HT1080 (cell line): ENCODE measurements at regions not wholly inside any gene's neighbourhood (a gene's known extent, or its start where the extent isn't known, plus 50 kb on each side); places are given as distances from the start of the nearest gene placed in this dataset.

Experiments
- DNase-seq: peaks from one replicate; pipeline ENCODE4 v3.0.0-alpha.2; 2015; ENCODE audit warnings: low read depth

GRCh38 chr3:103609472-103609871 is 1174.7 kb downstream of the ZPLD1 start:
- DNase-seq, result no peak

GRCh38 chr3:103613397-103614156 is 1178.8 kb downstream of the ZPLD1 start:
- DNase-seq, result no peak

- DNase-seq, result no peak
Observed at GRCh38 chr3:103614719-103615118, 1179.9 kb downstream of the ZPLD1 start.

- peak; percentile 44 for DNase-seq
Observed at GRCh38 chr3:103617961-103618360, 1183.1 kb downstream of the ZPLD1 start.

GRCh38 chr3:103624271-103624670 is 1189.5 kb downstream of the ZPLD1 start:
- DNase-seq, result no peak

- DNase-seq, result peak; percentile 65
Observed at GRCh38 chr3:103629391-103629790, 1194.6 kb downstream of the ZPLD1 start.

- peak; percentile 58 for DNase-seq
Observed at GRCh38 chr3:103644450-103644849, 1209.6 kb downstream of the ZPLD1 start.

- DNase-seq, result no peak
Observed at GRCh38 chr3:103653996-103654395, 1219.2 kb downstream of the ZPLD1 start.

GRCh38 chr3:103657756-103658155 is 1222.9 kb downstream of the ZPLD1 start:
- no peak for DNase-seq

- DNase-seq, result no peak
Observed at GRCh38 chr3:103660810-103661209, 1226.0 kb downstream of the ZPLD1 start.

- no peak for DNase-seq
Observed at GRCh38 chr3:103662591-103662990, 1227.8 kb downstream of the ZPLD1 start.

GRCh38 chr3:103672346-103672745 is 1237.5 kb downstream of the ZPLD1 start:
- no peak for DNase-seq

GRCh38 chr3:103684904-103685303 is 1250.1 kb downstream of the ZPLD1 start:
- DNase-seq, result no peak

GRCh38 chr3:103685939-103686338 is 1251.1 kb downstream of the ZPLD1 start:
- DNase-seq, result no peak

- DNase-seq, result no peak
Observed at GRCh38 chr3:103690536-103690935, 1255.7 kb downstream of the ZPLD1 start.

- peak; percentile 2 for DNase-seq
Observed at GRCh38 chr3:103693831-103694230, 1259.0 kb downstream of the ZPLD1 start.

- no peak for DNase-seq
Observed at GRCh38 chr3:103698646-103699045, 1263.8 kb downstream of the ZPLD1 start.

- no peak for DNase-seq
Observed at GRCh38 chr3:103699228-103699627, 1264.4 kb downstream of the ZPLD1 start.

GRCh38 chr3:103705641-103706040 is 1270.8 kb downstream of the ZPLD1 start:
- no peak for DNase-seq

GRCh38 chr3:103706671-103707070 is 1271.9 kb downstream of the ZPLD1 start:
- no peak for DNase-seq

GRCh38 chr3:103711670-103712069 is 1276.9 kb downstream of the ZPLD1 start:
- no peak for DNase-seq

GRCh38 chr3:103712320-103713008 is 1277.6 kb downstream of the ZPLD1 start:
- peak; percentile 87 for DNase-seq

- DNase-seq, result no peak
Observed at GRCh38 chr3:103729547-103729946, 1294.7 kb downstream of the ZPLD1 start.
